HL-60/S4 (cell line): ENCODE measurements at regions not wholly inside any gene's neighbourhood (a gene's known extent, or its start where the extent isn't known, plus 50 kb on each side); places are given as distances from the start of the nearest gene placed in this dataset.

Source experiments
- in situ Hi-C: fragments of 300-500 bp; cut with MboI; formaldehyde crosslinking; loops from 2 replicates; pipeline ENCODE4 v1.14.3; 2022; ENCODE audit warnings: low sequenced_read_pairs

GRCh38 chr18:2075499-2075898, 495.8 kb downstream of the METTL4 start:
- in situ Hi-C loops: no loop called here

DNA sequence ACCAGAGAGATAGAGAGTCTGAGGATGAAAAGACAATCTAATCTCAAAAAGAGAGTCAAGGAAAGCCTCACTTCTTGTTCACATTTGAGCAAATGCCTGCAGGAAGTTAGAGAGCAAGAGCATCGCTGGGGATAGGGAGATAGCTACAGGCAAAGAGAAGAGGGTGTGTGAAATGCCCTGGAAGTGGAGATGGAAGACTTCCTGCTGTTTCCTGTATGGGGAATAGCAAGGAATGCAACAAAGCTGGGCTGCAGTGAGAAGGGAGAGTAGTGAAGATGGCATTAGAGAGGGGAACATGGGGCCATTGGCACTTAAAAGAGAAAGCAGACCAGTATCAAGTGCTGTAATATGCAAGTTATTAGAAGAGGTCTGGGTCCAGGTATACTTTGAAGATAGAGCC, 488.6 kb downstream of the METTL4 start:
- in situ Hi-C loops: no loop called here

- in situ Hi-C loops: no loop called here
Measured at GRCh38 chr18:2083691-2084090, 487.6 kb downstream of the METTL4 start.

GRCh38 chr18:2086439-2086838, 484.9 kb downstream of the METTL4 start:
- in situ Hi-C loops: no loop called here

GRCh38 chr18:2087877-2088673, 483.2 kb downstream of the METTL4 start:
- in situ Hi-C loops: no loop called here

DNA sequence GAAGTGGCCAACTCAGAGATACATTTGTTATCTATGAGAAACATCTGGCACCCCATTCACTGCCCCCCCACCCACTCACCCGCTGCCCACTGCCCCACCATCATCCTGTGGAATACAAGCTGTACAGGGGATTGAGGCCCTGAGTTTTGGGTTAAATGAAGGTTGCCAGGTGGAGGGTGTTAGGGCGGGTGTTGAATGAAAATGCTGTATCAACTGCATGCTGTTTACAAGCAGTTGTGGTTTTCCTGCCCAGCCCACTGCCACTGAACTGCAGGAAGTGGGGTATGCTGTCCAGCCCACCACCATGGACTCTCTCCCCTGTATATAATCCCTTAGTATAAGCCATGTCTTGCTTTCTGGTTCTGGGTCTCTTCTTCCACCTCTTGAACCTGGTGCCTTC, 481.9 kb downstream of the METTL4 start:
- in situ Hi-C loops: no loop called here

- in situ Hi-C loops: no loop called here
Measured at GRCh38 chr18:2091937-2092336, 479.4 kb downstream of the METTL4 start.

GRCh38 chr18:2096551-2096950, 474.8 kb downstream of the METTL4 start:
- in situ Hi-C loops: no loop called here

DNA sequence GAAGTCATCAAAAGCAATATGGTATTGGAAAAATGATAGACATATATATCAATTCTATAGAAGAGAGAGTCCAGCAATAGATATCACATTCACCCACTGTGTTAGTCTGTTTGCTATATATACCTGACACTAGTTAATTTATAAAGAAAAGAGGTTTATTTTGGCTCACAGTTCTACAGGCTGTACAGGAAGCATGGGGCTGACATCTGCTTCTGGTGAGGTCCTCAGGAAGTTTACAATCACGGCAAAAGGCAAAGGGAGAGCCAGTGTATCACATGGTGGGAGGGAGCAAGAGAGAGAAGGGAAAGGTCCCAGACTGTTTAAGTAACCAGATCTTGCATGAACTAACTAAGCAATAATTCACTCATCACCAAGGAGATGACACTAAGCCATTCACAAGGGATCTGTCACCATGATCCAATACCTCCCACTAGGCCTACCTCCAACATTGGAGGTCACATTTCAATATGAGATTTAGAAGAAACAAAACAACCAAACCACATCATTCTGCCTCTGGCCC, 470.6 kb downstream of the METTL4 start:
- in situ Hi-C loops: loop anchor here (25.0 kb wide), 1 partner anchor 437 kb away; no protein-coding TSS in a partner anchor

DNA sequence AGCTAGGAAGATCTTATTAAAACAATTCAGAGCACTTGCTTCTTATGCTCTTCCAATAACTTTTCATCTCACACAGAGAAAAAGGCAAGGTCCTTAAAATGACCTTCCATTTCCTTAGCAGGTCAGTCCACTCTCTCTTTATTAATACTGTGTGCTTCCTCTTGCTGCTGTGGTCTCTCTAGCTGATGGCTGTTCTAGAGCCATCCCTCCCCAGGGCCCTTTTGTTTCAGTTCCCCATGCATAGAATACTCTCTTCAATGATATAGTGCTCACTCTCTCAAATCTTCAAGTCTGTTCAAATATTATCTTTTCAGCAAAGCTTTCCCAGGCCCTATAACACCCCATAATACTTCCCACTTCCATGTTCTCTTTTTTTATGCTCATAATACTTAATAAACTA, 469.3 kb downstream of the METTL4 start:
- in situ Hi-C loops: loop anchor here (25.0 kb wide), 1 partner anchor 435 kb away; no protein-coding TSS in a partner anchor

- in situ Hi-C loops: loop anchor here (25.0 kb wide), 1 partner anchor 434 kb away; no protein-coding TSS in a partner anchor
Measured at GRCh38 chr18:2103299-2103698, 468.0 kb downstream of the METTL4 start.

GRCh38 chr18:2104620-2105462, 466.5 kb downstream of the METTL4 start:
- in situ Hi-C loops: loop anchor here (25.0 kb wide), 1 partner anchor 432 kb away; no protein-coding TSS in a partner anchor

DNA sequence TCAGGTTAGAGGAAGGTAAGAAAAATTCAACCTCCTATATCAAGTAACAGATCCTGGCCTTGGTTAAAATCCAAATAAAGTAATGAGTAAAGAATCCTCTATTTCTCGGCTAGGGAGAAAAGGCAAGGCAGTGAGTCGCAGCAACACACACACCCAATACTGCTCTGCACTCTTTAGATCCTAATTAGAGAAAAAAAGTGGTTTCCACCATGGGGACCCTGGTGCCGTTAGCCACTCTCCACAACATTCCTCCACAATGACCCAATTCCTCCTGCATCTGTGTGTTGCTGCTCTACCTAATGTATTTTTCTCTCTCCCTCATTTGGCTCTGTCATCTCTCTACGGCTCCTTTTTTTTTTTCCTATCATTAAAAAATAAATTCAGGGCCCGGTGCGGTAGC, 462.7 kb downstream of the METTL4 start:
- in situ Hi-C loops: loop anchor here (25.0 kb wide), 1 partner anchor 429 kb away; no protein-coding TSS in a partner anchor

GRCh38 chr18:2111456-2111855, 459.8 kb downstream of the METTL4 start:
- in situ Hi-C loops: loop anchor here (25.0 kb wide), 1 partner anchor 426 kb away; no protein-coding TSS in a partner anchor

GRCh38 chr18:2112435-2113045, 458.8 kb downstream of the METTL4 start:
- in situ Hi-C loops: loop anchor here (25.0 kb wide), 1 partner anchor 425 kb away; no protein-coding TSS in a partner anchor

- in situ Hi-C loops: loop anchor here (25.0 kb wide), 1 partner anchor 423 kb away; no protein-coding TSS in a partner anchor
Measured at GRCh38 chr18:2114289-2114688, 457.0 kb downstream of the METTL4 start.

- in situ Hi-C loops: loop anchor here (25.0 kb wide), 1 partner anchor 423 kb away; no protein-coding TSS in a partner anchor
Measured at GRCh38 chr18:2114765-2115164, 456.5 kb downstream of the METTL4 start.

DNA sequence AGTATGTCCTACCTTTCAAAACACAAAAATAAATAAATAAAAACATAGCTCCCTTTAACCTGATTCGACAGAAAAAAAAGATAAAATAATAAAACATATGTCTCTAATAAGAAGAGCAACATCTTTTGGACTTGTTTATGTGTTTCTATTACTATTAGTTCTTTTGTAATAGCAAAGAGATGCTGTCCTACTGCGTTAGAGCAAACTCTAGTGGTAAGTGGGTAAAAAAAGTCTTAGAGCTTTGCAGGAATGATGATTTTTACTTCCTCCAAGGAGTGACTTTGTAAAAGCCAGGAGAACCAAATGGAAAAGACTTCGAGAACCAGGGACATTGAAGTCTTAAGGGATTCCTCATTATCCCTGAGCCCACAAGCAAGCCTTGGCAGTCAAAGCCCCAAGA, 450.1 kb downstream of the METTL4 start:
- in situ Hi-C loops: loop anchor here (25.0 kb wide), 1 partner anchor 416 kb away; no protein-coding TSS in a partner anchor

GRCh38 chr18:2123077-2123476, 448.2 kb downstream of the METTL4 start:
- in situ Hi-C loops: loop anchor here (25.0 kb wide), 1 partner anchor 414 kb away; no protein-coding TSS in a partner anchor

DNA sequence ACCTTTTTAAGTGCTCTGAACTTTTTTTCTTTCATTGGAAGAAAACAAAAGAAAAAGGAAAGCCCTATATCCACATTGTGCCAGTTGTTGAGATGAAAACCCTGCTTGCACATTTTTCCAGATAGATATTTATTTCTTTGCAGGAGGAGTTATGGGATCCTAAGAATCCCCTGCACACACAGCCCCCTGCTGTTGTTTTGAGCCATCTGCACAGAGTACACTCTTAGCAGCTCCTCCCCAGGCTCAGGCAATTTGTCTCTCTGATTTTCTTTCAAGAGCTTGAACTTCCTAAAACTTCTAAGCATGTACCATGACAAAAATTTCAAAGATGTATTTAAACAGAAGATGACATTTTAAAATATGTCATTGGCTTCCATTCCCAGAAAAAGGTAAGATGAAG, 436.9 kb downstream of the METTL4 start:
- in situ Hi-C loops: no loop called here

DNA sequence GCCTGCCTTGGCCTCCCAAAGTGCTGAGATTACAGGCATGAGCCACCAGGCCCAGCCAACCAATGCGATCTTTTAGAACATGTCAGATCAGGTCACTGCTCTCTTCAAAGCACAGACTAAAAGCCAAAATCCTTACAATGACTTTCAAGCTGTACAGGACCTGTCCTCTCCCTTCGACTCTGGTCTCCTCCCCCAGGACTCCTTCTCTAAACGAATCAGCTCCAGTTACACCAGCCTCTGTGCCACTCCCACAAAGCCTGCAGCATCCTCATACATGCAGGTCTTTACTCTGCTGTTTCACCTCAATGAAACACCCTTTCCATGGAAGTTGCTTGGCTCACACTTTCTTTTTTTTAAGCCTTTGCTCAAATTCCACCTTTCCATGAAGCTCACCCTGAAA, 436.0 kb downstream of the METTL4 start:
- in situ Hi-C loops: no loop called here
